Endothelial cell of umbilical vein (primary cell): ENCODE measurements at regions not wholly inside any gene's neighbourhood (a gene's known extent, or its start where the extent isn't known, plus 50 kb on each side); places are given as distances from the start of the nearest gene placed in this dataset.

Source experiments
- CTCF ChIP-seq, 2 donors: IDR thresholded peaks; 1 replicate in 1 of 2; 2 replicates in 1 of 2; pipeline ENCODE4 v1.5.1; 2011; ENCODE audit warnings: low read length in 2 of 2, mild to moderate bottlenecking in 2 of 2, moderate library complexity in 2 of 2, control low read depth in 1 of 2, inconsistent platforms in 1 of 2, low read depth in 1 of 2; ENCODE audit not compliant: insufficient read depth in 1 of 2; ENCODE audit errors: extremely low read depth in 1 of 2
- EZH2 ChIP-seq: IDR thresholded peaks from 2 replicates; pipeline ENCODE4 v1.6.1; 2012; ENCODE audit warnings: borderline replicate concordance, low read depth, mild to moderate bottlenecking, moderate library complexity, low read length, inconsistent platforms; ENCODE audit not compliant: severe bottlenecking
- FOS ChIP-seq: IDR thresholded peaks from 2 replicates; pipeline ENCODE4 v1.6.1; 2011; ENCODE audit warnings: mild to moderate bottlenecking, low read length, moderate library complexity, borderline replicate concordance; ENCODE audit not compliant: insufficient read depth
- GATA2 ChIP-seq: IDR thresholded peaks from 2 replicates; pipeline ENCODE4 v1.7.0; 2011; ENCODE audit warnings: low read depth, mild to moderate bottlenecking, moderate library complexity, mixed read lengths, low read length; ENCODE audit not compliant: insufficient read length, insufficient read depth
- MAX ChIP-seq: IDR thresholded peaks from 2 replicates; pipeline ENCODE4 v1.6.1; 2011; ENCODE audit not compliant: insufficient read depth, insufficient read length
- POLR2A ChIP-seq: IDR thresholded peaks from 2 replicates; pipeline ENCODE4 v1.6.1; 2012; ENCODE audit warnings: low read depth, mild to moderate bottlenecking, control low read depth, low read length
- POLR2AphosphoS5 ChIP-seq: IDR thresholded peaks from 2 replicates; pipeline ENCODE4 v1.6.1; 2012; ENCODE audit warnings: low read depth, mild to moderate bottlenecking, control low read depth, low read length, moderate library complexity; ENCODE audit not compliant: insufficient read depth

GRCh38 chr22:22981670-22982571 lies 88.4 kb upstream of the GNAZ start:
- no peak for TF ChIP-seq FOS
- TF ChIP-seq POLR2A, result no peak
- TF ChIP-seq CTCF (IDR thresholded peaks at IDR 0.05; ENCODE audit: extremely low read depth in 1 of 2, insufficient read depth in 1 of 2, low read depth in 1 of 2, low read length in 2 of 2), result no peak
- no peak for TF ChIP-seq POLR2AphosphoS5
- TF ChIP-seq MAX, result no peak
- TF ChIP-seq EZH2, result no peak
- no peak for TF ChIP-seq GATA2
